IPS-18c (cell line): ENCODE measurements at regions not wholly inside any gene's neighbourhood (a gene's known extent, or its start where the extent isn't known, plus 50 kb on each side); places are given as distances from the start of the nearest gene placed in this dataset.

Source experiments
- H3K4me3 ChIP-seq: 2 replicates; pipeline ENCODE4 v1.7.0; 2013; ENCODE audit warnings: low read depth, mild to moderate bottlenecking, low read length, moderate library complexity; ENCODE audit not compliant: insufficient read depth
- H3K9me3 ChIP-seq: one replicate; pipeline ENCODE4 v1.6.1; 2013; ENCODE audit warnings: mild to moderate bottlenecking, low read length, moderate library complexity; ENCODE audit not compliant: control insufficient read depth, insufficient read depth

DNA sequence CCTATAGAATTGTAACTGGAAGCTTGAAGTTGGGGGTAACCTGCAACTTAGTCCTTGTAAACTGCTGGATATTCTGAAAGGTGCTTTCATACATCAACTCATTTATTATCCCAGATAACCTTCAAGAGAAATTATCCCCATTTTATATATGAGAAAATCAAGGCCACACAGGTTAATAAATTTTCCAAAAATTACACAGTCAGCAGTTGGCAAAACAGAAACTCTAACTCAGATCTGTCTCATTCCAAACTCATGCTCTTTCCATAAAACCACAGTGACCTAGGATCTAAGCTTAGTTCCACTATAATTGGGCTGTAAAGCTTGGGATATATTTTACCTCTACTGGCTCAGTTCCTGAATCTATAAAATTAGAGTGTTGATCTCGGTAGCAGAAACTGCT, 167.6 kb upstream of the DDX18 start:
- H3K9me3 ChIP-seq = no peaks in the 10 kb centered on the region
- H3K4me3 ChIP-seq = no peak overlapping the region

DNA sequence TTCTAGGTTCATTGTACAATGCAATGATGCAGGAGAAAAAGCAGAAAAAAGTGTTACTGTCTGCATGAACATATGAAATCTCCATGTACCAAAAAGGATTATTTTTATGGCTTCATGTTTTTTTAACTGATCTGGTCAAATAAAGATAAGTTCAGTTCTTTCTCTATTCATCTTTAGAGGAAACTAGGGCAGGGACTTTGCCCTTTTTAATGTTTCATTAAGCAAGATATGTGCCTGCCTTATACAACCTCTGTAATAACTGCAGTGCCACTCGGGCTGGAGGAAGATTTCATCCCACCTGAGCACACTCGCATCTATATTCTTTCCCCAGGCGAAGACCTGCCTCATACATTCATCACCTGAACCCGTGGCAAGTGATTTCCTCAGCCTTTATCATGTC, 157.9 kb upstream of the DDX18 start:
- no peak overlapping the region for H3K4me3 ChIP-seq
- no peaks in the 10 kb centered on the region for H3K9me3 ChIP-seq

DNA sequence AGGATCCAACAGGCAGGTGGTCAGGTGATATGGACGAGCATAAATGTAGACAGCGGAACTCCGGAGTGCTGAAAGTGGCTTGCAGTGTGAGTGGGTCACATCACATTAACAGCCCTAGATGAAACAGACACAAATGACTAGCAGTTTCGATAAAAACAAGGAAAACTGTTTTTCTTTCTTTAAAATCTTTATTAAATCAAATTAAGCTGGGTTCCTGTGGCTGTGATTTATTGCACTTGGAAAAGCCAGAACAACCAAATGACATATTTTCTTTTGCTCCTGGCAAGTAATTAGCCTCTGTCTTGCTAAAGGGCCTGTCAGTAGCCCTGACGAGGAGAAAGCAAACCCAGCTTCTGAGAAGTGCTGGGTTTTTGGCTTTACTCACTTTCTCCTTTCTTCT, 152.9 kb upstream of the DDX18 start:
- Histone ChIP-seq H3K4me3 (no peak overlapping the region), H3K9me3 (no peaks in the 10 kb centered on the region)

DNA sequence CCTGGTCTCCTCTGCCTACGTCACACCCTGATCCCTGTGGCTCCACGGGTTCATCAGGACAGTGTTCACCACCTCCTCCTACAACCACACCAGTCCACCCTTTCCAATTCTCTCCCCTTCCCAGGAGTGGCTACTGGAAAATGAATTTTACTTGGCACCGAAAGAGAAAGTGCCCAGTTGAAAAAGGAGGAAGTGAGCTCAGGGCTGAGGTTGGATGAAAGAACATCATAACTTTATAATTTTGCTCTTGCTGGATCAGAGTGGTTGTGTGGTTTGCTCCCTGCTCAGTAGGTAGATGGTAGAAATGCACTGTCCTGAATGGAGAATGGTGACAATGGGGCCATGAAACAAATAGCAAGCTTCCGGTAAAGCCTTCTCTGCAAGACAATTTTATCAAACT, 140.3 kb upstream of the DDX18 start:
- no peak overlapping the region for H3K4me3 ChIP-seq
- no peaks in the 10 kb centered on the region for H3K9me3 ChIP-seq

DNA sequence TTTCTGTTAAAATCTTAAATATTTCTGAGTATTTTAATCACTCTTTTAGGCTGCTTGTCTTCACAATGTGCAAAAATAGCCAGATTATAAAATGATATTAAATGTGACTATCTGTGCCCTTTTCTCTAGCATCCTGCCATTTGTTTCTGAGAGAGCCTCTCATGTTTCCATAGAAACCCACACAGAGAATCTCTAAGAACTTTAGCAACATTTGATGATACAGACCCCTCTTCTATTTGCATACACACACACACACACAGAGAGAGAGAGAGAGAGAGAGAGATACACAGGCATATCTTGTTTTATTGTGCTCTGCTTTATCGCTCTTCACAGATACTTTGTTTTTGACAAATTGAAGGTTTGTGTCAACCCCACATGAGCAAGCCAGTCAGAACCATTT, 134.5 kb upstream of the DDX18 start:
- Histone ChIP-seq H3K9me3 (no peaks in the 10 kb centered on the region), H3K4me3 (no peak overlapping the region)

DNA sequence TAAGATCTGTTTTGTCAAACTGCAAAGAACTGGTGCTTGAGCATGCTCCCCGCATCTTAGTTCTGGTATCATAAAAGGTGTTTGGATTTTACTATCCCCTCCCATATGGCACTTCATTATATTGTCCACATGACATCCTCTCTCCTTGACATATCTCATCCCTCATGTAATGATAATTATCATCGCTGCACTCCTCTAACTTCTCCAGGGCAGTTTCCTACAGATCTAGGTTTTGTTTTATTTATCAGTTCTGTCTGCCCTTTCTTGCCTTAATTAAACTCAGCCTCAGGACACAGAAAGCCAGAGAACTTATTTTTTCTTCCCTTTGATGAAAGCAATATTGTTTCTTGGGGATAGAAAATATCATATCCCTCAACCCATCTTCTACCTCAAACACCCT, 129.6 kb upstream of the DDX18 start:
- no peaks in the 10 kb centered on the region for H3K9me3 ChIP-seq
- no peak overlapping the region for H3K4me3 ChIP-seq

DNA sequence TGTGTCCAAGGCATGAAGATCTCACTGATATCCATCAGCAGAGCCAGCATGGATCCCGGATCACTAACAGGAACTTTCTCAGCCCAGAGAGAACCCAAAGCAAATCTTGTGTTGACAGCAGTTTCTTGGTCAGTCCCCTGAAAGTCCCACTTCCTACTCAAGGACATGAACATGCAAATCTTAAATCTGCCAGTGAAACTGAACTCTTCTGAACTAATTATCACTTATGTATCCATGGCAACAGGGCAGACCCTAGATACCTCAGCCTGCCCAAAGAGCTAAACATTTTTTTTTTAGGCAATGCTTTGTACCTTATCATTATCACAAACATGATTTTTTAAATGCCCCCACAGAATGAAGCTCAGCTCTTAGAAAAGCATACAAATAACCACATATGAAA, 127.8 kb upstream of the DDX18 start:
- H3K4me3 ChIP-seq = no peak overlapping the region
- H3K9me3 ChIP-seq = no peaks in the 10 kb centered on the region

DNA sequence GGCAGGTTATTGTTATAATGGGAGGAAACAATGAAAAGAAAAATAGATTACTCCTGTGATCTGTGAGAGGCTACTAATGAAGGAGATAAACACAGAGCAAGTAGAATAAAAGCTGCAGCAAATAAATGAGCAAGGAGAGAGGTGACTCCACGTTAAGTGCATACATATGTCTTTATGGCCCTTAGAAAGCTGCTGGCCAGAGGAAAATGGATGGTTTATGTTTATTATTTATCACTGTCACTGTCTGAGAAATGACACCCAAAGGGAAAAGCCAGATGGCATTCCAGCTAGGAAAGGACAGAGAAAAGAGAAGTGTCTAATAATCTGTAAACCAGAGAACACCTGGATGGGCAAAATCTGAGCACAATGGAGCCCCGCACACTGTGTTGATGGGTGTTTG, 122.9 kb upstream of the DDX18 start:
- Histone ChIP-seq H3K4me3 (no peak overlapping the region), H3K9me3 (no peaks in the 10 kb centered on the region)

DNA sequence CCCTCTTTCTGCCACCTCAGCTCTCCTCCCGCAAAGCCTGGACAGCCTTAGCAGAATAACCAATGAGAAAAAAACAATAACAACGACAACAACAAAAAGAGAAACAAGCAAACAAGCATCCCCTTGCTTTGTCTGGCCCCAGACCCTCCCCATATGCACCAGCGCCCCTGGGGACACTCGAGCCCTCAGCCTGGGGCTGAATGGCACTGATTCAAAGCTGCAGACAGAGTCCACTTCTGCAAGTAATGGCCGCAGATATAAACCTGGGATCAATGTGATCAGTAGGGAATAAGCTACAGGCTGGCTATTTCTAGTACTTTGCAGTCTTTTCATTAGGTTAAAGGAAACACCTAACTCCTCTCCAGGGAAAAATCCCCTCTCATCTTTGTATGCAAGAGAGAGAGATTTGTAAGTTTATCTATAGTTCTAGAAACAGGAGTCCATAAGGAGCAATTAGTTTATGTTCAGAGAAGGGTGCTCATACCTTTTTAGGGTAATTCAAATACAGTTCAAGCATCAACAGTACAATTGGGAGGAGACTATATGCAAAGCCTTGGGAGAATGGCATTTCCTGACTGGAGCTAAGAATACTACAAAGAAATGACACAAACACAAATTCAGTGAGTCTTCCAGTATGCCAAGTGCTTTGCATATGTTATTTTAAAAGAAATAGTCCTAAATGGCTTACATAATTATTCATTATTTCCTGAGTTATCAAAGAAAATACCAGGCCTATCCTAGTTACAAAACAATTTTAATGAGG, 122.3 kb upstream of the DDX18 start:
- H3K9me3 ChIP-seq = no peaks in the 10 kb centered on the region
- no peak overlapping the region for H3K4me3 ChIP-seq

DNA sequence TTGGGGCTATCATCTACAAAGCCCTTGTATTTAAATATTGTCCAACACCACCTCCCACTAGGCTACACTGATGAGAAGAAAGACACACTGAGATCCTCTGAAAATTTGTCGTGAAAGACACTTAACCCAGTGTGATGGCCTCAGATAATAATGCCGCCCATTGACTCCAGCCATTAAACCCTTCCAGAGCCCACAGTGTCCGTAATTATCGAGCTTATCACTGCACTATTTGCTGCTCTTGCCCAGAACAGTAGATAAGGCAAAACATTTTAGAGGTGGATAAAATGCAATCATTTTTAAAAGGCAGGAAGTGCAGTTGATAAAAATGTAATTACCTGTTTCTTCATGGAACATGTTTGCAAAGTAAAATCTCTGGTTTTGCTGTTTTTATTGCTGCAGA, 121.3 kb upstream of the DDX18 start:
- Histone ChIP-seq H3K9me3 (no peaks in the 10 kb centered on the region), H3K4me3 (no peak overlapping the region)

DNA sequence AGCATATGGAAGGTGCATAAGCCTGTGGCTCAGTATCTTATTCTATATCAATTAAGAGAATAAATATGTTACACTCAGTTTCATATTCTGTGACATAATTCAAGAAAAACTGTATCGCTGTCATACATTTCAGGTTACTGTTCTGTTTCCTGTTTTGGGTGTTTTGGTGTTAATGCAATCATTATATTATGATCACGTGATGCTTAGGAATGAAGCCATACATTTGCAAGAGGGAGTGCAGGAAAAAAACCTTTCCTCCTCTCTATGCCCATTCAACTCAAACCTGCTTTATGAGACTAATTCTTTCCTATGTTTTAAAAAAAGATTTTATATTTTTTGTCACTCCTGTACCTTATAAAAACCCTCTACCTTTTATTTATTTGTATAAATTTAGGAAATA, 120.8 kb upstream of the DDX18 start:
- no peak overlapping the region for H3K4me3 ChIP-seq
- H3K9me3 ChIP-seq = no peaks in the 10 kb centered on the region

DNA sequence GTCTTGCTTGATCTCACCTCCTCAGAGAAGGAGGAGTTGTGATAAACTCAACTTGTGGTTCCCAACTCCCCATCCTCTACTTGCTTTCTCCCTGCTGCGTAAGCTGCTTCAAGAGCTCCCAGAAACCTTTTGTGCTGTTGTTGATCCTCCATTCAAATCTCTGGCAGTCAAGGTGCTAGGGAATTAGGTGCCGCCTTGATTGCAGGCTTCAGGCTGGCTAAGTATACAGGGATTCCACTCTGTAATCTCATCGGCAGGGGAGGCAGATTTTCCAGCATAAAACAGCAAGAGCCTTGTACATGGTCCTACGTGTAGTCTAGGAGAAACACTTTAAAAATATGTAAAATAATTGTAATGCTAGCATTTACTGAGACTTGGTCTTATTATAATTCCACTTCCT, 116.2 kb upstream of the DDX18 start:
- no peak overlapping the region for H3K4me3 ChIP-seq
- no peaks in the 10 kb centered on the region for H3K9me3 ChIP-seq

DNA sequence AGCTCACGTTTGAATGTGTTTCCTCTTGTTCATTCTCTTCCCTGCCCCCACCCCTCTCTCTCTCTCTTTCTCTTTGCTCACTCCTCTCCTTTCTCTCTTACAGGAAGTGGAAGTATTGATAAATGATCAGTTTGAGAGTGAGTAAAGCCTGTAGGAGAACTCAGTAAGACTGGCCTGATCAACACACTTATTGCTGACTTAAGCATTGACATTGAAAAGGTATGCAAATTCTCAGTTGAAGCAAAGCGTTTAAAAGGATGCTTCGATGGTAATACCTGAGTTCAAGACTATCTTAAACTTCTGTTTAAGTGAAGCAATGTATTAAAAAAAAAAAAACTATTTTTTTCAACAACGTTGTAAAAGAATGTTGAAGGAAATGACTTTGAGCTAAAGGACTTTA, 115.7 kb upstream of the DDX18 start:
- no peak overlapping the region for H3K4me3 ChIP-seq

DNA sequence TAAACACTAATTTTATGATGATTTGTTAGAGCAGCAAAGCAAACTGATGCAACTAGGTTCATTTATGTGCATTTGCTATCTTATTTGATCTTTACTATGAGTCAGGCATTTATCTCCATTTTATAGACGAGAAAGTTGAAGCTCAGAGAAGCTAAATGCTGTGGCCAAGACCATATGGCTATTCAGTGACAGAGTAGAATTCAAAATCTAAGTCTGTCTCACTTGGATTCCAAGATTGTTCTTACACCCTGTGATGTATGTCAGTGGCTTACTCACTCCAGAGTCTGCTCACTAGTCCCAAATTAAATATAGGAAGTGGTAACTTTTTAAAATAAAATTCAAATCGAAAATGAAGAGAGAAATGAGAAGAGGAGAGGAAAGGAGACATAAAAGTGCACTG, 114.0 kb upstream of the DDX18 start:
- Histone ChIP-seq H3K9me3 (peaks cover 3% of the 10 kb centered on the region), H3K4me3 (no peak overlapping the region)

More for the DNA sequence above, 115.7 kb upstream of the DDX18 start:
- no peaks in the 10 kb centered on the region for H3K9me3 ChIP-seq

DNA sequence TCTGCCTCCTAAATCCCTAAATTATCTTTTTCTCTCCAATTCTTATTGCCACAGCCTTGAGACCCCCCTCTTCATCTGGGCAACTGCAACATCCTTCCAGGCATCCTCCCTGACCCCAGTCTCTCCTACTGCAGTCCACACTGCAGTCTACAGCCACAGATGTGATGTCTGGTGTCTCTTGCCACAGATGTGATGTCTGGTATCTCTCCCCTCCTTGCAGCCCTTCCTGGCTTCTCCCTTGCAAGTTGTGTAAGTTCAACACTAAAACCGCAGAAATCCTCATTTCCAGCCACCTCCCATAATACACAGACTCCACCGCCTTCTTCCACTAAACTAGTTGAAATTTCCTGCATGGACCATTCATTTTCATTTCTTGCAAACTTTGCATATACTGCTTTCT, 113.1 kb upstream of the DDX18 start:
- no peak overlapping the region for H3K4me3 ChIP-seq
- peaks cover 3% of the 10 kb centered on the region for H3K9me3 ChIP-seq

DNA sequence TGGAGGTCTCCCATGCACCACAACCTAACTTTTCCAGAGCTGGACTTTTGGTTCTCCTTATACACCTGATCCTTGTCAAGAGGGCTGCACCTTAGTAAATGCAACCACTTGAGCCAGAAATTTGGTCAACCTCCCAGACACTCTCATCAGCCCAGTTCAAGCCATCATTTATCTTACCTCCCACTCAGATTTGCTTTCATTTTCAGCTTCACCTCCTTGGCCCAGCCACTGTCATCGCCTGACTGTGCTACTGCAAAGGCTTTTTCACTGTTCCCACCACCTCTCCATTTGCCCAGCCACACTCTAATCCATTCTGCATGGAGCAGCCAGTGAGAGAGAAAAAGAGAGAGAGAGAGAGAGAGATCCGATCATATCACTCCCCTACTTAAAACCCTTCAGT, 112.4 kb upstream of the DDX18 start:
- Histone ChIP-seq H3K4me3 (no peak overlapping the region), H3K9me3 (peaks cover 3% of the 10 kb centered on the region)

DNA sequence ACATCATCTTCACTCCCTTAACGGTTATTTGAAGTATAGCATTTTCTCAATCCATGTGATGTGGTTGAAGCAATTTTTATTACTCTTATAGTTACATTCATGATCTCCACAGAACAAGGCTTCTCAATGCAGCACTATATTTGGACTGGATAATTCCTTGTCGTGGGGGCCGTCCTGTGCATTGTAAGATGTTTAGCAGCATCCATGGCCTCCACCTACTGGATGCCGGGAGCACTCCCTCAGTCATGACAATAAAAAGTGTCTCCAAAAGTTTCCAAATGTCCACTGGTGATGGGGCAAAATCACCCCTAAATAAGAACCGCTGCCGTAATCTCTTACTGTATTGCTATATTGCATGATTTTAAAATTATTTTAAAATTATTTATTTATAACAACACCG, 110.6 kb upstream of the DDX18 start:
- no peak overlapping the region for H3K4me3 ChIP-seq
- H3K9me3 ChIP-seq = peaks cover 3% of the 10 kb centered on the region

DNA sequence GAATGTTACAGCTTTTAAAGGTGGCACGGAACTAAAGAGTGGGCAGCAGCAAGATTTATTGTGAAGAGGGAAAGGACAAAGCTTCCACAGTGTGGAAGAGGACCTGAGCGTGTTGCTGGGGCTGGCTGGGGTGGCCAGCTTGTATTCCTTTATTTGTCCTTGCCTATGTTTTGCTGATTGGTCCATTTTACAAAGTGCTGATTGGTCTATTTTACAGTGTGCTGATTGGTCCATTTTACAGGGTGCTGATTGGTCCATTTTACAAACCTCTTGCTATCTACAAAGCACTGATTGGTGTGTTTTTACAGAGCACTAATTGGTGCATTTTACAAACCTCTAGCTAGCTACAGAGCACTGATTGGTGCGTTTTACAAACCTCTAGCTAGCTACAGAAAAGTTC, 109.7 kb upstream of the DDX18 start:
- H3K4me3 ChIP-seq = no peak overlapping the region
- H3K9me3 ChIP-seq = peaks cover 3% of the 10 kb centered on the region

DNA sequence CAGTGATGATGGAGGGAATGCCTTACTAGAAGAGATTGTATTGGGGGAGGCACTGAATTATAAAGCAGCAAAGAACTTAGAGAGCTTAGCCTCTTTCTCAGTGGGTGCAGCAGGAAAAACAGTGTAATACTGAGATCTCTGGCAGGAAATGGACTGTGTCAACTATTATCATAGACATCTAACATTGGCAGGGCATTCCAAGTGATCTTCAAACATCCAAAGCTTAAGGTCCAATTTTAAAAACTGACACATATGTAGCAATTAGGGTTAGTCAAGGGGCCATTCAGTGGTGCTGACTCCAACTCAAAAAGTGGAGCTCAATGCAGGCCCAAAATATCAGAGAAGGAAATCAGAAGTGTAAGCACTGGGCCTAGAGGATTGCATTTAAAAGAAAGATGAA, 106.6 kb upstream of the DDX18 start:
- Histone ChIP-seq H3K4me3 (no peak overlapping the region), H3K9me3 (peaks cover 3% of the 10 kb centered on the region)
